ENCODE measurements at regions not wholly inside any gene's neighbourhood (a gene's known extent, or its start where the extent isn't known, plus 50 kb on each side); places are given as distances from the start of the nearest gene placed in this dataset.
"Not testable (repeated sequence)": the region's sequence is repeated elsewhere in the genome, so short reads cannot be mapped to it uniquely, and the experiment has no call there.

DNA sequence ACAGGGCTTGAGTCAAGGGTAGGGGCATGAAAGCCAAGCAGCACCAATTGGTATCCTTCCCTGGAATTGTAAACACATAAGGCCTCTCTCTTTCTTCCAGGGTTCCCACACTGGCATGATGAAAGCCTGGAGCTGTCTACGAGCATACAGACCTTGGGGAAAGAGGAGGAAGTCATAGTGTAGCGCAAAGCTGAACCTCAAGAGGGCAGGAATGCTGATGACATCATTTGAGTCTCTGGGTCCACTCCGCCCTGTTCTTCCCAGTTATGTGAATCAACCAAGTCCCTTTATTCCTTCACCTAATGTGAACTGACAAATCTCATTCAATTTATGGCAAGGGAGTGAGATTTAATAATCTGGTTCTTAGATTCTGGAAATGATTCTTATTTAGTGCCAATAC is 266.4 kb upstream of the NCAM1 start:
- WGBS (ENCODE audit: insufficient coverage) = 83% methylated on average over 1 of the region's 3 CpGs
- no peak for DNase-seq
- Histone ChIP-seq H3K27ac (ENCODE audit: insufficient read depth in 1 of 2, low read depth in 1 of 2, low read length in 2 of 2, poor library complexity in 1 of 2, severe bottlenecking in 2 of 2) (no peak overlapping the region), H3K9me3 (ENCODE audit: control extremely low read depth in 1 of 5, control insufficient read depth in 4 of 5, insufficient read depth in 2 of 5, low read depth in 1 of 5, low read length in 4 of 5) (no peaks in the 10 kb centered on the region), H3K36me3 (ENCODE audit: control insufficient read depth in 4 of 4, insufficient read depth in 4 of 4, low read length in 3 of 4) (no peaks in the 10 kb centered on the region), H3K4me1 (ENCODE audit: control extremely low read depth in 1 of 4, control insufficient read depth in 4 of 4, insufficient read depth in 4 of 4, low read length in 3 of 4) (no peaks in the 10 kb centered on the region), H3K4me3 (ENCODE audit: control insufficient read depth in 1 of 7, extremely low read depth in 1 of 7, insufficient read depth in 4 of 7, low read depth in 2 of 7, low read length in 6 of 7) (no peak overlapping the region), H3K27me3 (replicated peaks in 2 of 5; ENCODE audit: control insufficient read depth in 4 of 5, insufficient read depth in 5 of 5, low read length in 4 of 5) (peaks cover 0 to 15% (median 4%) of the 10 kb centered on the region in 5 experiments)
- CTCF ChIA-PET = no interaction called here
- POLR2A ChIA-PET = no interaction called here

DNA sequence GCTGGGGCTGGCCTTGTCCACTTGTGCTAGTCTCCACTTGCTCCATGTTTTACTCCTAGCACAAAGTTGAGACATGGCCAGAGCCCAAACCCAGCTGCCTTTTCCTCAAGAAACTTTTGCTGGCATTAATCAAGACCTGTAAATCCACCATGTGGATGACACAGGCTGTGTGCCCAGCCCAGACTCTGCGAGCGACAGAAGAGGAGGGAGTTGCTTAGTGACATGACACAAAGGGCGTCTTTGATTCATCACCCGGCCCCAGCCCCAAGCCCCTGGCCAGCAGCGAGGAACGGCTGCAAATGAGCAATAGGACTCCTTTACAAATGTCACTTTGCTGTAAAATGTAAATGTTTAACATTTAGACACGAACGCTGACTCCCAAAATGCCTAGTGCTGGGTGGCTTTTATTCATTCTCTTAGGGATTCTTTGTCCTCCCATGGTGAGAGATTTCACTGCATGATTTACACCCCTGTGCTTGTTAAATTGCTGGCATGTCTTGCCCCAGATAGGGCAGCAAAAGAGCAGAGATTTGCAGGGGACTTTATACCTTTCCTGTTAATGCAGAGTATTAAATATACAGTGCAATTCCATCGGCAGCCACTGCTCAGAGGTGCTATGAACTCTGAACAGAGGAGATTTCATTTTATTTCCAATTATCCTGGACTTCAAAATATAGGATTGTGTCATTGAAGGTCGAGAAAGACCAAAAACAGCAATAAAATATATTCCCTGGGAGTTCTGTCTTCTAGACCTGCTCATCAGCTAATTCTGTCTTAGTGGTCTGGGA is 263.6 kb upstream of the NCAM1 start:
- Histone ChIP-seq H3K4me3 (ENCODE audit: control insufficient read depth in 1 of 7, extremely low read depth in 1 of 7, insufficient read depth in 4 of 7, low read depth in 2 of 7, low read length in 6 of 7) (no peak overlapping the region), H3K27me3 (replicated peaks in 2 of 5; ENCODE audit: control insufficient read depth in 4 of 5, insufficient read depth in 5 of 5, low read length in 4 of 5) (peaks cover 0 to 17% (median 4%) of the 10 kb centered on the region in 5 experiments), H3K9me3 (ENCODE audit: control extremely low read depth in 1 of 5, control insufficient read depth in 4 of 5, insufficient read depth in 2 of 5, low read depth in 1 of 5, low read length in 4 of 5) (no peaks in the 10 kb centered on the region), H3K4me1 (ENCODE audit: control extremely low read depth in 1 of 4, control insufficient read depth in 4 of 4, insufficient read depth in 4 of 4, low read length in 3 of 4) (no peaks in the 10 kb centered on the region), H3K27ac (ENCODE audit: insufficient read depth in 1 of 2, low read depth in 1 of 2, low read length in 2 of 2, poor library complexity in 1 of 2, severe bottlenecking in 2 of 2) (no peak overlapping the region), H3K36me3 (ENCODE audit: control insufficient read depth in 4 of 4, insufficient read depth in 4 of 4, low read length in 3 of 4) (no peaks in the 10 kb centered on the region)
- 65% methylated on average over 4 of the region's 10 CpGs for WGBS (ENCODE audit: insufficient coverage)
- ChIA-PET POLR2A (no interaction called here), CTCF (no interaction called here)
- no peak for DNase-seq

DNA sequence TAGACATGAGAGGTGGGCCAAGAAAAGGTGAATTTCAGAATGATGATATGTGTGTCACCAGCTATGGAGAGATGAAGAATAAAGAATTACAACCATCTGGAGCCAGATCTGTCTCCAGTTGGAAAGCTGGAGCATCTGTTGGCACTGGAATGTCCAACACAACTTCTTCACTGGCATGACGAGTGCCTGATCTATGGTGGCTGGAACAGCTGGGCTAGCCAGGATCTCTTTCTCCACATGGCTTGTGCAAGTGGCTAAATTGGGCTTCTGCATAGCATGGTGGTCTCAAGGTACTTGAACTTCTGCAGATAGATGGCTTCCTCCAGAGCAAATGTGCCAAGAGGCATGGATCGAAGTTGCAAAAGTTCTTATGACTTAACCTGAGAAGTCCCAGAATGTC is 256.1 kb upstream of the NCAM1 start:
- no peaks in the 10 kb centered on the region for H3K4me1 ChIP-seq (ENCODE audit: control extremely low read depth in 1 of 4, control insufficient read depth in 4 of 4, insufficient read depth in 4 of 4, low read length in 3 of 4)
- WGBS (ENCODE audit: insufficient coverage) = 95% methylated on average over 2 of the region's 2 CpGs
- peaks cover 0 to 1% (median 0%) of the 10 kb centered on the region in 5 experiments for H3K27me3 ChIP-seq (replicated peaks in 2 of 5; ENCODE audit: control insufficient read depth in 4 of 5, insufficient read depth in 5 of 5, low read length in 4 of 5)
- no peak overlapping the region for H3K27ac ChIP-seq (ENCODE audit: insufficient read depth in 1 of 2, low read depth in 1 of 2, low read length in 2 of 2, poor library complexity in 1 of 2, severe bottlenecking in 2 of 2)
- no peak for DNase-seq
- peaks cover 0 to 3% (median 0%) of the 10 kb centered on the region in 5 experiments for H3K9me3 ChIP-seq (ENCODE audit: control extremely low read depth in 1 of 5, control insufficient read depth in 4 of 5, insufficient read depth in 2 of 5, low read depth in 1 of 5, low read length in 4 of 5)
- ChIA-PET CTCF (no interaction called here), POLR2A (no interaction called here)
- H3K4me3 ChIP-seq (ENCODE audit: control insufficient read depth in 1 of 7, extremely low read depth in 1 of 7, insufficient read depth in 4 of 7, low read depth in 2 of 7, low read length in 6 of 7) = no peak overlapping the region
- no peaks in the 10 kb centered on the region for H3K36me3 ChIP-seq (ENCODE audit: control insufficient read depth in 4 of 4, insufficient read depth in 4 of 4, low read length in 3 of 4)

DNA sequence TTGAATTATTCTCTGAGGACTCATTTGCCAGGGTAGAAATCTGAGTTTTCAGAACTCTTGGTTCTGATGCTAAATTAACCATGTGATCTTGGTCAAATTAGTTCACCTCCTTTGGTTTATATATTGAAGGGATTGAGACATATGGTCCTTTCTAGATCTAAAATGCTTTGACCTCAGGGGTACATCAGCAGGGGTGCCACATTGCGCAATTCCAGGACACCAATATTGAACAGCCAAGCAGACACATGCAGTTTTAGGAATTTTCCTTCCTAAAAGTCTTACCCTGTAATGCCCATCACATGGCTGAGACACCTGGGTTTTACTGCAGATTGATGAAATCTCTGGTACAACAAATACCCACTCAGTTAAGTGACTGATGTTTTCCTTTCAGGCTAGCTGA is 254.4 kb upstream of the NCAM1 start:
- POLR2A ChIA-PET = no interaction called here
- no peak overlapping the region for H3K27ac ChIP-seq (ENCODE audit: insufficient read depth in 1 of 2, low read depth in 1 of 2, low read length in 2 of 2, poor library complexity in 1 of 2, severe bottlenecking in 2 of 2)
- whole genome bisulfite sequencing (ENCODE audit: insufficient coverage) = 100% methylated on average over 1 of the region's 1 CpG
- no peaks in the 10 kb centered on the region for H3K36me3 ChIP-seq (ENCODE audit: control insufficient read depth in 4 of 4, insufficient read depth in 4 of 4, low read length in 3 of 4)
- no peak for DNase-seq
- H3K27me3 ChIP-seq (replicated peaks in 2 of 5; ENCODE audit: control insufficient read depth in 4 of 5, insufficient read depth in 5 of 5, low read length in 4 of 5) = peaks cover 0 to 3% (median 0%) of the 10 kb centered on the region in 5 experiments
- peaks cover 0 to 3% (median 0%) of the 10 kb centered on the region in 5 experiments for H3K9me3 ChIP-seq (ENCODE audit: control extremely low read depth in 1 of 5, control insufficient read depth in 4 of 5, insufficient read depth in 2 of 5, low read depth in 1 of 5, low read length in 4 of 5)
- H3K4me1 ChIP-seq (ENCODE audit: control extremely low read depth in 1 of 4, control insufficient read depth in 4 of 4, insufficient read depth in 4 of 4, low read length in 3 of 4) = no peaks in the 10 kb centered on the region
- CTCF ChIA-PET = no interaction called here
- no peak overlapping the region for H3K4me3 ChIP-seq (ENCODE audit: control insufficient read depth in 1 of 7, extremely low read depth in 1 of 7, insufficient read depth in 4 of 7, low read depth in 2 of 7, low read length in 6 of 7)

DNA sequence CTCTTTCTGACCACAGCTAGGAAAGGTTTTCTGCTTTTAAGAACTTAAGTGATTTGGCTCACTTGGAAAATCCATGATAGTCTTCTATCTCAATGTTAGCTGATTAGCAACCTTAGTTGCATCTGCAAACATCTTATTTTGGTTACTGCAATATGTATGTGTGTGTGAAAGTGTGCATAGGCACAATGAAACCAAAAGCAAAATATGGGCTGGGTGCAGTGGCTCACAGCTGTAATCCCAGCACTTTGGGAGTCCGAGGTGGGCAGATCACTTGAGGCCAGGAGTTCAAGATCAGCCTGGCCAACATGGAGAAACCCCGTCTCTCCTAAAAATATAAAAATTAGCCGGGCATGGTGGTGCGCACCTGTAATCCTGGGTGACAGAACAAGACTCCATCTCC is 246.9 kb upstream of the NCAM1 start:
- POLR2A ChIA-PET; H3K36me3 ChIP-seq (ENCODE audit: control insufficient read depth in 4 of 4, insufficient read depth in 4 of 4, low read length in 3 of 4); CTCF ChIA-PET; H3K27me3 ChIP-seq (replicated peaks in 2 of 5; ENCODE audit: control insufficient read depth in 4 of 5, insufficient read depth in 5 of 5, low read length in 4 of 5); H3K9me3 ChIP-seq (ENCODE audit: control extremely low read depth in 1 of 5, control insufficient read depth in 4 of 5, insufficient read depth in 2 of 5, low read depth in 1 of 5, low read length in 4 of 5); H3K4me1 ChIP-seq (ENCODE audit: control extremely low read depth in 1 of 4, control insufficient read depth in 4 of 4, insufficient read depth in 4 of 4, low read length in 3 of 4); H3K27ac ChIP-seq (ENCODE audit: insufficient read depth in 1 of 2, low read depth in 1 of 2, low read length in 2 of 2, poor library complexity in 1 of 2, severe bottlenecking in 2 of 2); DNase-seq; H3K4me3 ChIP-seq (ENCODE audit: control insufficient read depth in 1 of 7, extremely low read depth in 1 of 7, insufficient read depth in 4 of 7, low read depth in 2 of 7, low read length in 6 of 7): not testable (repeated sequence)
- WGBS (ENCODE audit: insufficient coverage) = 95% methylated on average over 2 of the region's 4 CpGs

DNA sequence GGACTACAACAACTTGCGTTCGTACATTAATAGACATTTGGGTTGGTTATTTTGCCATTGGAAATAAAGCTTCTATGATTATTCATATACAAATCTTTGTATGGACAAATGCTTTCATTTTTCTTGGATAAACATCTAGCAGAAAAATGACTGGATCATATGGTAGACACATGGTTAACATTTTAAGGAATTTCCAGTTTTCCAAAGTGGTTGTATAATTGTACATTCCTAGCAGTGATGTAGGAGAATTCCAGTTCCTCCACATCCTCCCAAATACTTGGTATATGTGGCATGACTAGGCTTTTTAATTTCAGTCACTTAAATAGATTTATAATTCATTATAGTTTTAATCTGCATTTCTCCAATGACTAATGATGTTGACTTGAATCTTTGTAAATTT is 246.2 kb upstream of the NCAM1 start:
- peaks cover 0 to 3% (median 3%) of the 10 kb centered on the region in 5 experiments for H3K27me3 ChIP-seq (replicated peaks in 2 of 5; ENCODE audit: control insufficient read depth in 4 of 5, insufficient read depth in 5 of 5, low read length in 4 of 5)
- CTCF ChIA-PET = no interaction called here
- WGBS (ENCODE audit: insufficient coverage) = no CpG with 5 or more reads among the region's 2 CpGs
- H3K4me1 ChIP-seq (ENCODE audit: control extremely low read depth in 1 of 4, control insufficient read depth in 4 of 4, insufficient read depth in 4 of 4, low read length in 3 of 4) = no peaks in the 10 kb centered on the region
- POLR2A ChIA-PET = no interaction called here
- peaks cover 0 to 2% (median 0%) of the 10 kb centered on the region in 5 experiments for H3K9me3 ChIP-seq (ENCODE audit: control extremely low read depth in 1 of 5, control insufficient read depth in 4 of 5, insufficient read depth in 2 of 5, low read depth in 1 of 5, low read length in 4 of 5)
- no peak overlapping the region for H3K27ac ChIP-seq (ENCODE audit: insufficient read depth in 1 of 2, low read depth in 1 of 2, low read length in 2 of 2, poor library complexity in 1 of 2, severe bottlenecking in 2 of 2)
- no peak overlapping the region for H3K4me3 ChIP-seq (ENCODE audit: control insufficient read depth in 1 of 7, extremely low read depth in 1 of 7, insufficient read depth in 4 of 7, low read depth in 2 of 7, low read length in 6 of 7)
- DNase-seq = no peak
- no peaks in the 10 kb centered on the region for H3K36me3 ChIP-seq (ENCODE audit: control insufficient read depth in 4 of 4, insufficient read depth in 4 of 4, low read length in 3 of 4)

DNA sequence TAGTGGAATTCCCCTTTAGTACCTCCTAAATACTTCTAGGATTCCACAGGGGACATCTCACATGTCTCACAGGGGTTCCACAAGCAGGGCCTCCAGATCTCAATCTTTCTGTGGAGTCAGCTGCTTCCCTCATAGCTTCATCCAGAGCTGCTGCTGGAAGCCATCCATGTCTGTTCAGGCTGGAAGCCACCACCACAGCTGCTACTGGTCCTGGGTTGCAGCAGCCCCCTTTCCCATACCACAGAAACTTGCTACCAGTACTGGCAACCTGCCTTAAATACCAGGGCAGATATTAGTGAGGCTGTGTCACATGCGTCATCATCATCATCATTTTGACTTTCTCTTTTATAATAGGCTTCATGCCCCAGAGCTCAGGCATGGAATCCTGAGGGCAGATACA is 242.7 kb upstream of the NCAM1 start:
- no peaks in the 10 kb centered on the region for H3K4me1 ChIP-seq (ENCODE audit: control extremely low read depth in 1 of 4, control insufficient read depth in 4 of 4, insufficient read depth in 4 of 4, low read length in 3 of 4)
- no peak overlapping the region for H3K4me3 ChIP-seq (ENCODE audit: control insufficient read depth in 1 of 7, extremely low read depth in 1 of 7, insufficient read depth in 4 of 7, low read depth in 2 of 7, low read length in 6 of 7)
- ChIA-PET CTCF (no interaction called here), POLR2A (no interaction called here)
- no peak overlapping the region for H3K27ac ChIP-seq (ENCODE audit: insufficient read depth in 1 of 2, low read depth in 1 of 2, low read length in 2 of 2, poor library complexity in 1 of 2, severe bottlenecking in 2 of 2)
- 100% methylated on average over 1 of the region's 1 CpG for WGBS (ENCODE audit: insufficient coverage)
- peaks cover 0 to 4% (median 2%) of the 10 kb centered on the region in 5 experiments for H3K27me3 ChIP-seq (replicated peaks in 2 of 5; ENCODE audit: control insufficient read depth in 4 of 5, insufficient read depth in 5 of 5, low read length in 4 of 5)
- no peaks in the 10 kb centered on the region for H3K36me3 ChIP-seq (ENCODE audit: control insufficient read depth in 4 of 4, insufficient read depth in 4 of 4, low read length in 3 of 4)
- no peaks in the 10 kb centered on the region for H3K9me3 ChIP-seq (ENCODE audit: control extremely low read depth in 1 of 5, control insufficient read depth in 4 of 5, insufficient read depth in 2 of 5, low read depth in 1 of 5, low read length in 4 of 5)
- no peak for DNase-seq
